ENCODE measurements at regions not wholly inside any gene's neighbourhood (a gene's known extent, or its start where the extent isn't known, plus 50 kb on each side); places are given as distances from the start of the nearest gene placed in this dataset.

- DNase-seq: no peak
Observed at GRCh38 chr17:15177343-15177742, 87.8 kb downstream of the PMP22 start.

- peak; percentile 46 for DNase-seq
Observed at GRCh38 chr17:15175356-15175755, 89.8 kb downstream of the PMP22 start.

GRCh38 chr17:15171167-15172047 lies 93.7 kb downstream of the PMP22 start:
- DNase-seq: peak; percentile 81

- peak; percentile 8 for DNase-seq
Observed at GRCh38 chr17:15169676-15170075, 95.5 kb downstream of the PMP22 start.

- no peak for DNase-seq
Observed at GRCh38 chr17:15168379-15168778, 96.7 kb downstream of the PMP22 start.

- no peak for DNase-seq
Observed at GRCh38 chr17:15161395-15161794, 103.7 kb downstream of the PMP22 start.

GRCh38 chr17:15157051-15157450 lies 108.1 kb downstream of the PMP22 start:
- no peak for DNase-seq

GRCh38 chr17:15154618-15155017 lies 110.5 kb downstream of the PMP22 start:
- no peak for DNase-seq

- DNase-seq: peak; percentile 97
Observed at GRCh38 chr17:15145621-15146020, 119.5 kb downstream of the PMP22 start.

GRCh38 chr17:15143524-15143923 lies 121.6 kb downstream of the PMP22 start:
- no peak for DNase-seq

GRCh38 chr17:15134363-15134762 lies 130.8 kb downstream of the PMP22 start:
- no peak for DNase-seq

- no peak for DNase-seq
Observed at GRCh38 chr17:15133826-15134225, 131.3 kb downstream of the PMP22 start.

- DNase-seq: no peak
Observed at GRCh38 chr17:15133143-15133542, 132.0 kb downstream of the PMP22 start.

- no peak for DNase-seq
Observed at GRCh38 chr17:15130426-15130825, 134.7 kb downstream of the PMP22 start.

GRCh38 chr17:15129986-15130385 lies 135.1 kb downstream of the PMP22 start:
- no peak for DNase-seq

GRCh38 chr17:15124746-15125145 lies 140.4 kb downstream of the PMP22 start:
- no peak for DNase-seq

- DNase-seq: no peak
Observed at GRCh38 chr17:15124264-15124595, 140.9 kb downstream of the PMP22 start.

- DNase-seq: no peak
Observed at GRCh38 chr17:15123593-15124263, 141.4 kb downstream of the PMP22 start.

- DNase-seq: no peak
Observed at GRCh38 chr17:15122857-15123256, 142.3 kb downstream of the PMP22 start.

GRCh38 chr17:15121426-15121825 lies 143.7 kb downstream of the PMP22 start:
- peak; percentile 94 for DNase-seq

- peak; percentile 99 for DNase-seq
Observed at GRCh38 chr17:15119968-15120367, 145.2 kb downstream of the PMP22 start.

- DNase-seq: no peak
Observed at GRCh38 chr17:15117239-15117638, 147.9 kb downstream of the PMP22 start.

- peak; percentile 59 for DNase-seq
Observed at GRCh38 chr17:15112846-15113617, 152.1 kb downstream of the PMP22 start.

- DNase-seq: peak; percentile 97
Observed at GRCh38 chr17:15109608-15110007, 155.5 kb downstream of the PMP22 start.

All from NCI-H82 (cell line).